Activated B cell treated with CpG ODN at 0.5 μM for 24 hours (primary cell): ENCODE measurements at regions not wholly inside any gene's neighbourhood (a gene's known extent, or its start where the extent isn't known, plus 50 kb on each side); places are given as distances from the start of the nearest gene placed in this dataset.

Source experiments
- ATAC-seq: fragments of 200-7000 bp; cut with Tn5 transposase; one replicate; pipeline ENCODE4 v1.10.0; 2021; ENCODE audit warnings: low read depth, mild to moderate bottlenecking, moderate library complexity
- CTCF ChIA-PET: fragments of 350-600 bp; sonication (Branson Sonifier 250); formaldehyde crosslinking; loops from one replicate; lab custom pipeline; 2021; ENCODE audit warnings: antibody characterized with exemption; lab: Charles Lee
- POLR2A ChIA-PET: fragments of 350-600 bp; sonication (Branson Sonifier 250); formaldehyde crosslinking; loops from one replicate; lab custom pipeline; 2021; ENCODE audit warnings: antibody characterized with exemption; lab: Charles Lee
- DNase-seq: peaks from one replicate; pipeline ENCODE4 v3.0.0; 2022
- H3K27ac Mint-ChIP-seq: one replicate; pipeline ENCODE4 v1.8.0; 2020; ENCODE audit warnings: mixed read lengths
- H3K27me3 Mint-ChIP-seq: one replicate; pipeline ENCODE4 v1.8.0; 2021; ENCODE audit warnings: mixed read lengths
- H3K36me3 Mint-ChIP-seq: one replicate; pipeline ENCODE4 v1.8.0; 2021; ENCODE audit warnings: low read depth, mixed read lengths
- H3K4me1 Mint-ChIP-seq: one replicate; pipeline ENCODE4 v1.8.0; 2021; ENCODE audit warnings: mixed read lengths
- H3K4me3 Mint-ChIP-seq: one replicate; pipeline ENCODE4 v1.8.0; 2020; ENCODE audit warnings: mild to moderate bottlenecking, mixed read lengths
- H3K9me3 Mint-ChIP-seq: one replicate; pipeline ENCODE4 v1.8.0; 2020; ENCODE audit warnings: mixed read lengths
- CTCF ChIP-seq: fragments of 200-600 bp; IDR thresholded peaks from one replicate; pipeline ENCODE4 v1.8.0; 2022; ENCODE audit warnings: antibody characterized with exemption, mild to moderate bottlenecking
- intact Hi-C: fragments of 100-400 bp; cut with micrococcal nuclease; formaldehyde crosslinking; loops from one replicate; pipeline ENCODE4 v1.15.1; 2024

GRCh38 chr12:78599366-78599765, 265.2 kb upstream of the SYT1 start:
- peaks cover 17% of the 10 kb centered on the region for H3K9me3 Mint-ChIP-seq
- intact Hi-C loops: no loop called here
- ChIA-PET CTCF (no interaction called here), POLR2A (no interaction called here)
- TF ChIP-seq CTCF: no peak
- no peak overlapping the region for H3K4me3 Mint-ChIP-seq
- ATAC-seq: no peak
- H3K36me3 Mint-ChIP-seq: no peaks in the 10 kb centered on the region
- H3K27ac Mint-ChIP-seq: no peak overlapping the region
- H3K4me1 Mint-ChIP-seq: no peaks in the 10 kb centered on the region
- H3K27me3 Mint-ChIP-seq: no peaks in the 10 kb centered on the region
- DNase-seq: no peak

- H3K36me3 Mint-ChIP-seq: no peaks in the 10 kb centered on the region
Measured at GRCh38 chr12:78600541-78600940, 264.0 kb upstream of the SYT1 start.

GRCh38 chr12:78611504-78611903, 253.1 kb upstream of the SYT1 start:
- ChIA-PET CTCF (no interaction called here), POLR2A (no interaction called here)
- H3K4me1 Mint-ChIP-seq: no peaks in the 10 kb centered on the region
- H3K9me3 Mint-ChIP-seq: peaks cover 9% of the 10 kb centered on the region
- H3K36me3 Mint-ChIP-seq: no peaks in the 10 kb centered on the region
- ATAC-seq (no peak), DNase-seq (no peak)
- no peak for TF ChIP-seq CTCF
- no peak overlapping the region for H3K4me3 Mint-ChIP-seq
- H3K27me3 Mint-ChIP-seq: no peaks in the 10 kb centered on the region
- intact Hi-C loops: no loop called here
- H3K27ac Mint-ChIP-seq: no peak overlapping the region

More at GRCh38 chr12:78600541-78600940, 264.0 kb upstream of the SYT1 start:
- ChIA-PET POLR2A (no interaction called here), CTCF (no interaction called here)
- Mint-ChIP-seq H3K4me3 (no peak overlapping the region), H3K9me3 (peaks cover 21% of the 10 kb centered on the region), H3K27ac (no peak overlapping the region), H3K27me3 (no peaks in the 10 kb centered on the region), H3K4me1 (no peaks in the 10 kb centered on the region)
- no peak for DNase-seq
- ATAC-seq: no peak
- intact Hi-C loops: no loop called here
- no peak for TF ChIP-seq CTCF

GRCh38 chr12:78612190-78612589, 252.4 kb upstream of the SYT1 start:
- Mint-ChIP-seq H3K27me3 (no peaks in the 10 kb centered on the region), H3K36me3 (no peaks in the 10 kb centered on the region), H3K27ac (no peak overlapping the region), H3K4me3 (no peak overlapping the region), H3K4me1 (no peaks in the 10 kb centered on the region), H3K9me3 (peaks cover 9% of the 10 kb centered on the region)
- CTCF ChIA-PET: no interaction called here
- no peak for DNase-seq
- POLR2A ChIA-PET: no interaction called here
- TF ChIP-seq CTCF: no peak
- intact Hi-C loops: no loop called here
- no peak for ATAC-seq

- Mint-ChIP-seq H3K27me3 (no peaks in the 10 kb centered on the region), H3K9me3 (peaks cover 3% of the 10 kb centered on the region), H3K4me3 (no peak overlapping the region), H3K36me3 (no peaks in the 10 kb centered on the region), H3K27ac (no peak overlapping the region), H3K4me1 (no peaks in the 10 kb centered on the region)
- no peak for DNase-seq
- ChIA-PET POLR2A (no interaction called here), CTCF (no interaction called here)
- no peak for TF ChIP-seq CTCF
- intact Hi-C loops: no loop called here
- no peak for ATAC-seq
Measured at GRCh38 chr12:78617683-78618082, 246.9 kb upstream of the SYT1 start.
